ENCODE measurements at regions not wholly inside any gene's neighbourhood (a gene's known extent, or its start where the extent isn't known, plus 50 kb on each side); places are given as distances from the start of the nearest gene placed in this dataset.

- no peak for TF ChIP-seq CTCF (conservative IDR thresholded peaks at IDR 0.05; ENCODE audit: low read depth, low read length)
- TF ChIP-seq EZH2 (IDR thresholded peaks at IDR 0.05; ENCODE audit: borderline replicate concordance, low read depth, low read length, poor library complexity, severe bottlenecking), result no peak
Observed at GRCh38 chrX:132294192-132294591, 74.9 kb upstream of the RAP2C start.

Data from A673 (cell line).